ENCODE measurements at regions not wholly inside any gene's neighbourhood (a gene's known extent, or its start where the extent isn't known, plus 50 kb on each side); places are given as distances from the start of the nearest gene placed in this dataset.

DNA sequence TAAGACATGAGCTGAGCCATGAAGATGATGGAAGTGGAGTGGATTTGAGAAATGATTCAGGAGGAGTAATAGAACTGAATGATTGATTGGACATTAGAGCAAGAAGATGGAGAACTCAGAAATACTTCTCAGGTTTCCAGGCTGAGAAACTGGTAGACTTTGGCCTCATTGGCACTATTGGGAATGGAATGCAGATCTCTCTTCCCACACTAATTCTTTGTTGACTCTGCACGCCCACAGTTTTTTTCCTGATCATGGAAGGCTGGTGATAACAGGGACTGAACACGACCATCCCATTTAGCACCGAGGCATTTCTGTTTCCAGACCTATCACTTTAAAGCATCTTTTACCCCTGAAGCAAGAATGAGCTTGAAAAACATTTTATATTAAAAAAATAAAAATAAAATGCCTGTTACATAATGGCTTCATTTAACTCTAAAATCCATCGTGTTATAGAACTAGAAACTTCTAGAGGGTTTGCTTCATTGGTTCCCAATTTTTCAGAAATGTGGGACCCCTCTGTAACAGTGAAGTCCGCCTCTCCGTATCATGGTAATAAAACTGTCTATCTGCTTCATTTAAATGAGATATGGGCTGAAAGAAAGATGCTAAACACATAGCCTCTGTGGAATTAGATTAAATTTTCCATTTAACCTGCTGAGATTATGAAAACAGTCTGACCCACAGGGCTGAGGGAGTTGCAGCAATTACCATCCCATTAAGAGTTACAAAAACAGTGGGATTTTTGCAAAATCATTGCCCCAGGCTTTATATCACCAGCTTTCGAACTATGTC is 562.0 kb upstream of the CFAP20DC start:
- TF ChIP-seq, protein P1, sequence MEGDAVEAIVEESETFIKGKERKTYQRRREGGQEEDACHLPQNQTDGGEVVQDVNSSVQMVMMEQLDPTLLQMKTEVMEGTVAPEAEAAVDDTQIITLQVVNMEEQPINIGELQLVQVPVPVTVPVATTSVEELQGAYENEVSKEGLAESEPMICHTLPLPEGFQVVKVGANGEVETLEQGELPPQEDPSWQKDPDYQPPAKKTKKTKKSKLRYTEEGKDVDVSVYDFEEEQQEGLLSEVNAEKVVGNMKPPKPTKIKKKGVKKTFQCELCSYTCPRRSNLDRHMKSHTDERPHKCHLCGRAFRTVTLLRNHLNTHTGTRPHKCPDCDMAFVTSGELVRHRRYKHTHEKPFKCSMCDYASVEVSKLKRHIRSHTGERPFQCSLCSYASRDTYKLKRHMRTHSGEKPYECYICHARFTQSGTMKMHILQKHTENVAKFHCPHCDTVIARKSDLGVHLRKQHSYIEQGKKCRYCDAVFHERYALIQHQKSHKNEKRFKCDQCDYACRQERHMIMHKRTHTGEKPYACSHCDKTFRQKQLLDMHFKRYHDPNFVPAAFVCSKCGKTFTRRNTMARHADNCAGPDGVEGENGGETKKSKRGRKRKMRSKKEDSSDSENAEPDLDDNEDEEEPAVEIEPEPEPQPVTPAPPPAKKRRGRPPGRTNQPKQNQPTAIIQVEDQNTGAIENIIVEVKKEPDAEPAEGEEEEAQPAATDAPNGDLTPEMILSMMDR (IDR thresholded peaks at IDR 0.05; ENCODE audit: poor library complexity, severe bottlenecking), result no peak
- TF ChIP-seq TAF1 (IDR thresholded peaks at IDR 0.05; ENCODE audit: low read depth) (no peak), POLR2AphosphoS5 (IDR thresholded peaks at IDR 0.05) (no peak)

Measured in neural cell (in vitro differentiated cells).